ENCODE measurements at regions not wholly inside any gene's neighbourhood (a gene's known extent, or its start where the extent isn't known, plus 50 kb on each side); places are given as distances from the start of the nearest gene placed in this dataset.

GRCh38 chr17:77856551-77857305, 101.8 kb upstream of the TNRC6C start:
- Histone ChIP-seq H3K9me3 (no peaks in the 10 kb centered on the region), H3K4me1 (peaks cover 0 to 7% (median 0%) of the 10 kb centered on the region in 9 donors), H3K4me3 (no peak overlapping the region), H3K27me3 (no peaks in the 10 kb centered on the region), H3K36me3 (no peaks in the 10 kb centered on the region), H3K27ac (no peak overlapping the region)
- intact Hi-C loops (cut with DNase I), result no loop called here
- no peak for ATAC-seq
- DNase-seq, result peak in 1 of 2 donors; percentile 6
- TF ChIP-seq CTCF (IDR thresholded peaks at IDR 0.05), result no peak
- WGBS, 2 donors, result 85 to 86% methylated on average over 20 of the region's 20 CpGs

- WGBS, 2 donors, result 79 to 93% methylated on average over 3 of the region's 3 CpGs
Measured at GRCh38 chr17:77857306-77857555, 101.3 kb upstream of the TNRC6C start.

GRCh38 chr17:77857613-77858012, 100.9 kb upstream of the TNRC6C start:
- H3K4me3 ChIP-seq, result no peak overlapping the region
- H3K4me1 ChIP-seq, result peaks cover 0 to 7% (median 0%) of the 10 kb centered on the region in 9 donors
- no peaks in the 10 kb centered on the region for H3K9me3 ChIP-seq
- WGBS, 2 donors, result 89 to 97% methylated on average over 3 of the region's 3 CpGs
- no peak overlapping the region for H3K27ac ChIP-seq
- ATAC-seq, result no peak
- no peaks in the 10 kb centered on the region for H3K27me3 ChIP-seq
- intact Hi-C loops (cut with DNase I), result no loop called here
- no peaks in the 10 kb centered on the region for H3K36me3 ChIP-seq
- no peak for TF ChIP-seq CTCF (IDR thresholded peaks at IDR 0.05)
- no peak for DNase-seq

More at GRCh38 chr17:77857306-77857555, 101.3 kb upstream of the TNRC6C start:
- no peak overlapping the region for H3K4me3 ChIP-seq
- no peak for ATAC-seq
- no peak overlapping the region for H3K27ac ChIP-seq
- no peak for DNase-seq
- intact Hi-C loops (cut with DNase I), result no loop called here
- peaks cover 0 to 7% (median 0%) of the 10 kb centered on the region in 9 donors for H3K4me1 ChIP-seq
- H3K36me3 ChIP-seq, result no peaks in the 10 kb centered on the region
- no peak for TF ChIP-seq CTCF (IDR thresholded peaks at IDR 0.05)
- no peaks in the 10 kb centered on the region for H3K27me3 ChIP-seq
- no peaks in the 10 kb centered on the region for H3K9me3 ChIP-seq

GRCh38 chr17:77858291-77859034, 100.0 kb upstream of the TNRC6C start:
- Histone ChIP-seq H3K27me3 (no peaks in the 10 kb centered on the region), H3K9me3 (no peaks in the 10 kb centered on the region), H3K36me3 (no peaks in the 10 kb centered on the region), H3K27ac (peak overlapping the region in 2 of 10 donors; percentile 40 to 48), H3K4me3 (no peak overlapping the region), H3K4me1 (peaks cover 0 to 13% (median 5%) of the 10 kb centered on the region in 9 donors)
- intact Hi-C loops (cut with DNase I), result no loop called here
- 74 to 89% methylated on average over 5 of the region's 5 CpGs for WGBS, 2 donors
- no peak for DNase-seq
- no peak for ATAC-seq
- no peak for TF ChIP-seq CTCF (IDR thresholded peaks at IDR 0.05)
